Spleen (tissue), 7 donors: ENCODE measurements at regions not wholly inside any gene's neighbourhood (a gene's known extent, or its start where the extent isn't known, plus 50 kb on each side); places are given as distances from the start of the nearest gene placed in this dataset.

Experiments
- CTCF ChIP-seq, 11 experiments: fragments of 200-600 bp in 7 of 11; fragments of 450-650 bp in 4 of 11; sonication (generic) in 4 of 11; IDR thresholded peaks in 8 of 11; conservative IDR thresholded peaks in 3 of 11; 1 replicate in 7 of 11; 2 replicates in 4 of 11; pipeline versions ENCODE4 v1.4.0 to v1.8.0; 2016 to 2021; ENCODE audit warnings: antibody characterized with exemption in 11 of 11, inconsistent platforms in 4 of 11, mild to moderate bottlenecking in 1 of 11
- POLR2AphosphoS5 ChIP-seq, 3 donors: sonication (generic); formaldehyde crosslinking; IDR thresholded peaks; one replicate each; pipeline ENCODE4 v1.5.1; 2017; ENCODE audit warnings: antibody characterized with exemption in 3 of 3
- donor health status: DM: no; HTN: no; CAD: no; lungs with moderate emphysema.
- donor health status: DM: no; HTN: no; CAD: no.
- donor health status: DM: no; HTN: no; CAD: no.

DNA sequence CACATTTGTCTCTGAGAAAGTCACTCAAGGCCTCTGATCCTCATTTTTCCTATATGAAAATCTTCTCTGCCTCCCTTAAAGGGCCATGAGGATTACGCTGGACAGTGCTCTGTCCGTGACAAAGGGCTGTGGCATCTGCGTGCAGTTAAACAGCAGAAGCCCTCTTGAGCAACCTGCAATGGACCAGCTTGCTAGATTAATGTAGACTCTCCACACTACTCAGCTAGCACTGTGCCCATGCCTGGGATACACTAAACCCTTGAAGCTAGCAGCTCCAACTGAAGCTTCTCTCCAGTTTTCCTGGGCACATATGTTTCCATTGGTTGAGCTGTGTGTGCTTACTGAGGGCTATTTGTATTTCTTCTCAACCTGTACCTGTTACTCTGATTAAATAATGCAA lies 303.8 kb downstream of the RPLP1 start:
- TF ChIP-seq CTCF (IDR thresholded peaks at IDR 0.05 in 8 of 11, conservative IDR thresholded peaks at IDR 0.05 in 3 of 11) (no peak), POLR2AphosphoS5 (IDR thresholded peaks at IDR 0.05) (no peak)
